HUES6 (cell line): ENCODE measurements at regions not wholly inside any gene's neighbourhood (a gene's known extent, or its start where the extent isn't known, plus 50 kb on each side); places are given as distances from the start of the nearest gene placed in this dataset.
"Not testable (repeated sequence)": the region's sequence is repeated elsewhere in the genome, so short reads cannot be mapped to it uniquely, and the experiment has no call there.

Experiments used
- H3K27ac ChIP-seq: 2 replicates; pipeline ENCODE4 v1.7.0; 2013; ENCODE audit warnings: low read depth, mild to moderate bottlenecking, low read length, inconsistent platforms
- H3K27me3 ChIP-seq: 2 replicates; pipeline ENCODE4 v1.6.1; 2013; ENCODE audit warnings: low read length; ENCODE audit not compliant: control insufficient read depth, insufficient read depth
- H3K36me3 ChIP-seq: 2 replicates; pipeline ENCODE4 v1.6.1; 2013; ENCODE audit warnings: low read length; ENCODE audit not compliant: control insufficient read depth, insufficient read depth
- H3K4me1 ChIP-seq: 2 replicates; pipeline ENCODE4 v1.6.1; 2013; ENCODE audit warnings: low read length; ENCODE audit not compliant: control insufficient read depth, insufficient read depth
- H3K4me3 ChIP-seq: 2 replicates; pipeline ENCODE4 v1.5.1; 2013; ENCODE audit warnings: low read depth, low read length
- H3K9ac ChIP-seq: one replicate; pipeline ENCODE4 v1.6.1; 2013; ENCODE audit warnings: mild to moderate bottlenecking, low read length
- H3K9me3 ChIP-seq: 2 replicates; pipeline ENCODE4 v1.6.1; 2013; ENCODE audit warnings: low read depth, low read length; ENCODE audit not compliant: control insufficient read depth, insufficient read depth

GRCh38 chrX:13411496-13412207 lies 91.8 kb upstream of the ATXN3L start:
- no peaks in the 10 kb centered on the region for H3K27me3 ChIP-seq
- H3K9me3 ChIP-seq: no peaks in the 10 kb centered on the region
- no peak overlapping the region for H3K4me3 ChIP-seq
- no peak overlapping the region for H3K9ac ChIP-seq
- H3K36me3 ChIP-seq: no peaks in the 10 kb centered on the region
- H3K27ac ChIP-seq: no peak overlapping the region; the same call in 1 of the 2 replicates
- peaks cover 35% of the 10 kb centered on the region for H3K4me1 ChIP-seq

- H3K36me3 ChIP-seq, H3K9ac ChIP-seq, H3K27ac ChIP-seq, H3K27me3 ChIP-seq, H3K9me3 ChIP-seq, H3K4me3 ChIP-seq: not testable (repeated sequence)
- H3K4me1 ChIP-seq: peaks cover 27% of the 10 kb centered on the region
These were observed 88.7 kb upstream of the ATXN3L start for GRCh38 chrX:13408599-13408998.

DNA sequence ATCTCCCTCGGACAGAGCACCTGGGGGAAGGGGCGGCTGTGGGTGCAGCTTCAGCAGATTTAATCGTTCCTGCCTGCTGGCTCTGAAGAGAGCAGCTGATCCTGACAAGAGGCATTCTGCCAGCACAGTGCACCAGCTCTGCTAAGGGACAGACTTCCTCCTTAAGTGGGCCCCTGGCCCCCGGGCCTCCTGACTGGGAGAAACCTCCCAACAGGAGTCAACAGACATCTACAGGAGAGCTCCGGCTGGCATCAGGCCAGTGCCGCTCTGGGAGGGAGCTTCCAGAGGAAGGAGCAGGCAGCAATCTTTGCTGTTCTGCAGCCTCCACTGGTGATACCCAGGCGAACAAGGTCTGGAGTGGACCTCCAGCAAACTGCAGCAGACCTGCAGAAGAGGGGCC lies 84.9 kb upstream of the ATXN3L start:
- H3K9me3 ChIP-seq, H3K36me3 ChIP-seq, H3K4me3 ChIP-seq, H3K27ac ChIP-seq, H3K27me3 ChIP-seq, H3K9ac ChIP-seq: not testable (repeated sequence)
- H3K4me1 ChIP-seq: peaks cover 18% of the 10 kb centered on the region

DNA sequence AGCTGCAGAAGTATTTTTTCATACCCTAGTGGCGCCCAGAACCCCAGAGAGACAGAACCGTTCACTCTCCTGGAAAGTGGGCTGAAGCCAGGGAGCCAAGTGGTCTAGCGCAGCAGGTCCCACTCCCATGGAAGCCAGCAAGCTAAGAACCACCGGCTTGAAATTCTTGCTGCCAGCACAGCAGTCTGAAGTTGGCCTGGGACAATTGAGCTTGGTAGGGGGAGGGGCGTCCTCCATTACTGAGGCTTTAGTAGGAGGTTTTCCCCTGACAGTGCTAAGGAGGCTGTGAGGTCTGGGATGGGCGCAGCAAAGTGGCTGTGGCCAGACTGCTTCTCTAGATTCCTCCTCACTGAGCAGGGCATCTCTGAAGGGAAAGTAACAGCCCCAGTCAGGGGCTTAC lies 84.5 kb upstream of the ATXN3L start:
- Histone ChIP-seq H3K9ac (no peak overlapping the region), H3K27me3 (no peaks in the 10 kb centered on the region), H3K27ac (no peak overlapping the region), H3K4me3 (no peak overlapping the region), H3K4me1 (peaks cover 18% of the 10 kb centered on the region), H3K36me3 (no peaks in the 10 kb centered on the region), H3K9me3 (no peaks in the 10 kb centered on the region)

- H3K4me1 ChIP-seq: peaks cover 29% of the 10 kb centered on the region
- no peak overlapping the region for H3K9ac ChIP-seq
- H3K36me3 ChIP-seq: no peaks in the 10 kb centered on the region
- no peak overlapping the region for H3K27ac ChIP-seq
- no peaks in the 10 kb centered on the region for H3K9me3 ChIP-seq
- no peaks in the 10 kb centered on the region for H3K27me3 ChIP-seq
- H3K4me3 ChIP-seq: no peak overlapping the region
These were observed 81.9 kb upstream of the ATXN3L start for GRCh38 chrX:13401724-13402123.

DNA sequence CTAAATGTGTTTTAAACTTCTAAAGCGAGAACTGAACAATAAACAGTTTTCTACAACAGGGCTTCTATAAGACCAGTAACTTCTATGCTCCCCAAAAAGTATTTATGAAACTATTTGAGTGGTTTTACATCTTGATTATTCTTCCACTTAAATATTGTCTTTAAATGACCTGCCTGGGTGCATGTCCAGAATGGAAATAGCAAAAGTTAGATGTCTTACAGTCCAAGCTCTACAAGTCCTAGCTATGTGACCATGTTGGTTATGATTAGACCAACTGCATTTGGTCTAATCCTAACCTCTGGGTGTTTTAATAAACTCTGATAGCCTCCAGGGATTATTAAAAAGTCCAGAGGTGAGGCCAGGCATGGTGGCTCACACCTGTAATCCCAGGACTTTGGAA lies 79.0 kb upstream of the ATXN3L start:
- Histone ChIP-seq H3K27me3 (no peaks in the 10 kb centered on the region), H3K27ac (peak overlapping the region; percentile 74; the same call in 1 of the 2 replicates), H3K4me3 (no peak overlapping the region), H3K4me1 (peaks cover 19% of the 10 kb centered on the region; the same call in 1 of the 2 replicates), H3K9me3 (no peaks in the 10 kb centered on the region), H3K9ac (no peak overlapping the region), H3K36me3 (no peaks in the 10 kb centered on the region)

DNA sequence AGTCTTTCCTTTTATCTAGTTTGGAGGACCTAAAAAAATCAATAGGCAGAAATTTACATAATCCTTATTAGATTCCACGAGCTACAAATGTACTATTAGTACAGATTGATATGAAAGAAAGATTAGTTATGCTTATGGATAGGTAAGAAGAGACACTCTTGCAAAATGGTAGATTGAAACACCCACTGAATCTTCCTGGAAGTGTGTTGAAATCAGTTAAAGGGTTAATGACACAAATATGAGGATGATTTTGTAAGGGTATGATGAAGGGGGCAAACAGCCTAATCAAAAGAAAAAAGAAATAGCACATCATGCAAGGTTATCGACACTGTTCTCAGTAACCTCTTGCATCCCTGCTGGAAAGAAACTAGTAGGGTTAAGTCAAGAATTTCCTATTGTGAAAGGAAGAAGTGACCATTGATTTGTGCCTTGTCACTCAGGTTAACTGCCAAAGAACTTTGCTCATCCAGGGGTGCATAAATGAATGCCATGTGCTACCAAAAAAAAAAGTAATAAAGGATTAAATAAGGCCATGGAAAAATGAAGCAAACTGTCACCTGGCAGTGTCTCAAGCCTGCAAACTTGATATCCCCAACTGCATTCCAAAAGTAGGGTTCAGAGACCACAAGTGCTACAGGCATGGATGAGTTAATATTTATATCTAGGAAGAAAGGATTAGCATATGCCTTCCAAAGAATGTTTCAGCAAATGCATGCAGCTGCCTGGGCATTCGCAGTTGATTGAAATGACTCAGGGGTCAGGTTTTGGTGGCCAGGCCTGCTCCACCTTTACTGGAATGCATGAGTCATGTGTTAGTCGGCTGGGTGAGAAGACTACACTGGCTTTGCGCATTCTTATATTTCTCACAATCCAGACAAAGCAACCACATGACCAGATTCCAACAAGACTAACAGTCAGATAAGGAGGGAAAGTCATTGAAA lies 78.3 kb upstream of the ATXN3L start:
- Histone ChIP-seq H3K36me3 (no peaks in the 10 kb centered on the region), H3K9ac (no peak overlapping the region), H3K4me3 (no peak overlapping the region), H3K4me1 (peaks cover 14% of the 10 kb centered on the region; the same call in 1 of the 2 replicates), H3K27ac (peak overlapping the region; percentile 74; the same call in 1 of the 2 replicates), H3K27me3 (no peaks in the 10 kb centered on the region), H3K9me3 (no peaks in the 10 kb centered on the region)

GRCh38 chrX:13396924-13397323 lies 77.1 kb upstream of the ATXN3L start:
- no peaks in the 10 kb centered on the region for H3K36me3 ChIP-seq
- H3K27me3 ChIP-seq: no peaks in the 10 kb centered on the region
- no peak overlapping the region for H3K9ac ChIP-seq
- peaks cover 12% of the 10 kb centered on the region; the same call in 1 of the 2 replicates for H3K4me1 ChIP-seq
- H3K27ac ChIP-seq: no peak overlapping the region
- no peaks in the 10 kb centered on the region; the same call in 1 of the 2 replicates for H3K9me3 ChIP-seq
- no peak overlapping the region for H3K4me3 ChIP-seq

- H3K4me1 ChIP-seq: peaks cover 3% of the 10 kb centered on the region
- H3K4me3 ChIP-seq: no peak overlapping the region
- H3K9ac ChIP-seq: no peak overlapping the region
- peaks cover 12% of the 10 kb centered on the region for H3K9me3 ChIP-seq
- no peak overlapping the region for H3K27ac ChIP-seq
- no peaks in the 10 kb centered on the region for H3K36me3 ChIP-seq
- H3K27me3 ChIP-seq: no peaks in the 10 kb centered on the region
These were observed 69.6 kb upstream of the ATXN3L start for GRCh38 chrX:13389501-13389900.

- Histone ChIP-seq H3K4me3 (no peak overlapping the region), H3K9me3 (peaks cover 12% of the 10 kb centered on the region), H3K4me1 (peaks cover 3% of the 10 kb centered on the region), H3K27ac (no peak overlapping the region), H3K36me3 (no peaks in the 10 kb centered on the region), H3K27me3 (no peaks in the 10 kb centered on the region), H3K9ac (no peak overlapping the region)
These were observed 68.0 kb upstream of the ATXN3L start for GRCh38 chrX:13387666-13388494.
